ENCODE measurements at regions not wholly inside any gene's neighbourhood (a gene's known extent, or its start where the extent isn't known, plus 50 kb on each side); places are given as distances from the start of the nearest gene placed in this dataset.

DNA sequence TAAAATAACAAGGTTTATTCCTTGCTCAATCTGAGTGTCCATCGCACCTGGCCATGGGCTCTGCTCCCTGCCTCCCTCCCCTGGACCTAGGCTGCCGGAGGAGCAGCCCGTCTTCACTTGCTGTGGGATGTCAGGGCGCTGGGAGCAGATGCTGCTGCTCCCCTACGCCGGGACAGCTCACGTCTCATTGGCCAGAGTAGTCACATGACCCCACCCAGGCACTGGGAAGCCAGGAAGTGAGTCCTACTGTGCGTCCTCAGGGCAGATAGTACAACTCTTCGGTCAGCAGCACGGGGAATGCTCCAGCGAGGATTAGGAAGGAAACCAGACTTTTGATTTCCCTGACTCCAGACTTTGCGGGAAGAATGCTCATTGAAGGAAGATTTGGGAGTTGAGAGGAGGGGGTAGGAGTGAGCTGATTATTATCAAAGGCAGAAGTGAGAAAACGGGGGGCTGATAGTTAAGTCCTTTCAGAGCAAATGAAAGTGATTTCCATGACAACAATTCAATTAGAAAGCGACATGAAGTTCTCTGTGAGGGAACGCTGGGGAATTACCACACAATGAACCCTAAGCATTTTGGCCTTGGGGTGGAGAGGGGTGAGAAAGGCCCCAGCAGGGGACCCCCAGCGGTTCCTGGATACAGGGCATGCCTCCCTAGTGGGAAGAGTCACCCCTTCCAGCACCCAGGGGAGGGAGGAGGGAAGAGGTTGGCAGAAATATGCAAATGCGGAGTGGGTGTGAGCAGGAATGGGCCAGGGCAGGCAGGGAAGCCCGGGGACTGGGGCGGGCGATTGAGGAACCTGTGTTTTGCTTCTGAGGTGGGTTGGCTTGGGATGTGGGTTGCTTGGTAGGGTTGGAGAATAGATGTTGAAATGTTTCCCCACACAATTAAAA is 215.5 kb downstream of the AACS start:
- DNase-seq (no peak), ATAC-seq (ENCODE audit: insufficient read depth, low FRiP score) (no peak)
- Histone ChIP-seq H3K36me3 (ENCODE audit: control insufficient read depth in 4 of 4, insufficient read depth in 4 of 4, low read length in 4 of 4) (no peaks in the 10 kb centered on the region), H3K27me3 (ENCODE audit: control insufficient read depth in 3 of 3, insufficient read depth in 3 of 3, low read length in 2 of 3) (peaks cover 0 to 15% (median 0%) of the 10 kb centered on the region in 3 donors), H3K9me3 (ENCODE audit: control insufficient read depth in 4 of 4, insufficient read depth in 3 of 4, low read length in 3 of 4) (peaks cover 0 to 4% (median 0%) of the 10 kb centered on the region in 4 donors), H3K27ac (ENCODE audit: low read depth in 1 of 2, low read length in 1 of 2) (no peak overlapping the region), H3K4me3 (no peak overlapping the region), H3K9ac (ENCODE audit: insufficient read depth in 1 of 2, low read length in 2 of 2) (no peak overlapping the region), H3K4me1 (ENCODE audit: control insufficient read depth in 5 of 5, insufficient read depth in 5 of 5, low read length in 5 of 5) (peaks cover 0 to 2% (median 0%) of the 10 kb centered on the region in 5 donors)
- WGBS, 2 donors = 16 to 19% methylated on average over 20 of the region's 20 CpGs
- TF ChIP-seq, protein P1, sequence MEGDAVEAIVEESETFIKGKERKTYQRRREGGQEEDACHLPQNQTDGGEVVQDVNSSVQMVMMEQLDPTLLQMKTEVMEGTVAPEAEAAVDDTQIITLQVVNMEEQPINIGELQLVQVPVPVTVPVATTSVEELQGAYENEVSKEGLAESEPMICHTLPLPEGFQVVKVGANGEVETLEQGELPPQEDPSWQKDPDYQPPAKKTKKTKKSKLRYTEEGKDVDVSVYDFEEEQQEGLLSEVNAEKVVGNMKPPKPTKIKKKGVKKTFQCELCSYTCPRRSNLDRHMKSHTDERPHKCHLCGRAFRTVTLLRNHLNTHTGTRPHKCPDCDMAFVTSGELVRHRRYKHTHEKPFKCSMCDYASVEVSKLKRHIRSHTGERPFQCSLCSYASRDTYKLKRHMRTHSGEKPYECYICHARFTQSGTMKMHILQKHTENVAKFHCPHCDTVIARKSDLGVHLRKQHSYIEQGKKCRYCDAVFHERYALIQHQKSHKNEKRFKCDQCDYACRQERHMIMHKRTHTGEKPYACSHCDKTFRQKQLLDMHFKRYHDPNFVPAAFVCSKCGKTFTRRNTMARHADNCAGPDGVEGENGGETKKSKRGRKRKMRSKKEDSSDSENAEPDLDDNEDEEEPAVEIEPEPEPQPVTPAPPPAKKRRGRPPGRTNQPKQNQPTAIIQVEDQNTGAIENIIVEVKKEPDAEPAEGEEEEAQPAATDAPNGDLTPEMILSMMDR (IDR thresholded peaks at IDR 0.05; ENCODE audit: control extremely low read depth, extremely low read depth) = no peak

DNA sequence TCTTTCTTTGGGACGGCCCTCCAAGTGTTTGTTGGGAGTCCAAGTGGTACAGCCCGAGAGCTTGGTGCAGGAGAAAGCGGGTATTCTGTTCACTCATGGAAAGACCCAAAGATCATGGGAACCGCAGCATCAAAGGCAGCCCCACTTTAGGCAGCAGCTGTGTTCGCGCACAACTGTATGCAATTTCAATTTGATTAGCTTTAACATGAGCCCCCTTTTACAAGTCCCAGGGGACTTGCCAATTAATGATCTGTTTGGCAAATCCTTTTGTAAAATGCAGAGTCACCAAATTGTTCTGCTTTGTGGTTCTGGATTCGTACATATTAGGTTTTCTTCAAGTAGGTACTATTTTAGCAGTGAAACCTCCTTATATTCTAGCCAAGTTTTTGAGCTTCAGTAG is 217.7 kb downstream of the AACS start:
- ATAC-seq (ENCODE audit: insufficient read depth, low FRiP score) = no peak
- Histone ChIP-seq H3K27ac (ENCODE audit: low read depth in 1 of 2, low read length in 1 of 2) (no peak overlapping the region), H3K9ac (ENCODE audit: insufficient read depth in 1 of 2, low read length in 2 of 2) (no peak overlapping the region), H3K36me3 (ENCODE audit: control insufficient read depth in 4 of 4, insufficient read depth in 4 of 4, low read length in 4 of 4) (no peaks in the 10 kb centered on the region), H3K27me3 (ENCODE audit: control insufficient read depth in 3 of 3, insufficient read depth in 3 of 3, low read length in 2 of 3) (peaks cover 0 to 16% (median 0%) of the 10 kb centered on the region in 3 donors), H3K4me1 (ENCODE audit: control insufficient read depth in 5 of 5, insufficient read depth in 5 of 5, low read length in 5 of 5) (peaks cover 0 to 2% (median 0%) of the 10 kb centered on the region in 5 donors), H3K9me3 (ENCODE audit: control insufficient read depth in 4 of 4, insufficient read depth in 3 of 4, low read length in 3 of 4) (peaks cover 0 to 4% (median 0%) of the 10 kb centered on the region in 4 donors), H3K4me3 (no peak overlapping the region)
- TF ChIP-seq, protein P1 (IDR thresholded peaks at IDR 0.05; ENCODE audit: control extremely low read depth, extremely low read depth) = no peak
- DNase-seq = no peak
- 84 to 88% methylated on average over 7 of the region's 7 CpGs for WGBS, 2 donors

- 76 to 87% methylated on average over 9 of the region's 9 CpGs for WGBS, 2 donors
- DNase-seq = no peak
- H3K36me3 ChIP-seq (ENCODE audit: control insufficient read depth in 4 of 4, insufficient read depth in 4 of 4, low read length in 4 of 4) = no peaks in the 10 kb centered on the region
- H3K9me3 ChIP-seq (ENCODE audit: control insufficient read depth in 4 of 4, insufficient read depth in 3 of 4, low read length in 3 of 4) = peaks cover 0 to 4% (median 0%) of the 10 kb centered on the region in 4 donors
- no peak overlapping the region for H3K4me3 ChIP-seq
- peaks cover 0 to 2% (median 0%) of the 10 kb centered on the region in 5 donors for H3K4me1 ChIP-seq (ENCODE audit: control insufficient read depth in 5 of 5, insufficient read depth in 5 of 5, low read length in 5 of 5)
- ATAC-seq (ENCODE audit: insufficient read depth, low FRiP score) = no peak
- no peak overlapping the region for H3K9ac ChIP-seq (ENCODE audit: insufficient read depth in 1 of 2, low read length in 2 of 2)
- H3K27ac ChIP-seq (ENCODE audit: low read depth in 1 of 2, low read length in 1 of 2) = no peak overlapping the region
- TF ChIP-seq, protein P1 (IDR thresholded peaks at IDR 0.05; ENCODE audit: control extremely low read depth, extremely low read depth) = no peak
- H3K27me3 ChIP-seq (ENCODE audit: control insufficient read depth in 3 of 3, insufficient read depth in 3 of 3, low read length in 2 of 3) = peaks cover 0 to 16% (median 0%) of the 10 kb centered on the region in 3 donors
Measured at GRCh38 chr12:125283521-125283920, 218.3 kb downstream of the AACS start.
